ENCODE measurements at regions not wholly inside any gene's neighbourhood (a gene's known extent, or its start where the extent isn't known, plus 50 kb on each side); places are given as distances from the start of the nearest gene placed in this dataset.

DNA sequence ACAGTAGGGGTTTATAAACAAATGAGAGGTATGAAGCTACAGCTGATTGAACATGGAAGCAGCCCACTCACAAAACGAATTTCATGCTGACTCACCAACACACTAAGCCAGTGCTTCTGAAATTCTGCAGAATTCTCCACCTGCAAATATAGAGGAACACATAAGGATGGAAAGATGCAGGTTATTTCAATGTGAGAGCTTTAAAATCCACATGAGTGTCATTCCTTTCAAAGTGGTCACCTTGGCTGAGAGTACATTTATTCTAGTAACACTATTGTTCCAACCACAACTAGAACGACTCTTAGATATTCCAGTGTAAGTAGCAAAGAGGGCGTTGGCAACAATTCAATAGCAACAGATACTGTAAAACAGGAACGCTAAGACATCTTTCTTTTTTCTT is 189.9 kb upstream of the TSC22D2 start:
- H3K9me3 ChIP-seq (ENCODE audit: low read depth, low read length, poor library complexity, severe bottlenecking) = peaks cover 5% of the 10 kb centered on the region
- ChIA-PET POLR2A (ENCODE audit: low non-redundant PET) (no interaction called here), CTCF (no interaction called here)
- H3K27me3 ChIP-seq (replicated peaks; ENCODE audit: insufficient read depth, low read depth, low read length, poor library complexity) = no peaks in the 10 kb centered on the region
- no TSS peak for BruUV-seq (replicated peaks)
- no peak for TF ChIP-seq EZH2 (IDR thresholded peaks at IDR 0.05; ENCODE audit: borderline replicate concordance, low read depth, low read length, poor library complexity, severe bottlenecking)
- TF ChIP-seq, protein P1, sequence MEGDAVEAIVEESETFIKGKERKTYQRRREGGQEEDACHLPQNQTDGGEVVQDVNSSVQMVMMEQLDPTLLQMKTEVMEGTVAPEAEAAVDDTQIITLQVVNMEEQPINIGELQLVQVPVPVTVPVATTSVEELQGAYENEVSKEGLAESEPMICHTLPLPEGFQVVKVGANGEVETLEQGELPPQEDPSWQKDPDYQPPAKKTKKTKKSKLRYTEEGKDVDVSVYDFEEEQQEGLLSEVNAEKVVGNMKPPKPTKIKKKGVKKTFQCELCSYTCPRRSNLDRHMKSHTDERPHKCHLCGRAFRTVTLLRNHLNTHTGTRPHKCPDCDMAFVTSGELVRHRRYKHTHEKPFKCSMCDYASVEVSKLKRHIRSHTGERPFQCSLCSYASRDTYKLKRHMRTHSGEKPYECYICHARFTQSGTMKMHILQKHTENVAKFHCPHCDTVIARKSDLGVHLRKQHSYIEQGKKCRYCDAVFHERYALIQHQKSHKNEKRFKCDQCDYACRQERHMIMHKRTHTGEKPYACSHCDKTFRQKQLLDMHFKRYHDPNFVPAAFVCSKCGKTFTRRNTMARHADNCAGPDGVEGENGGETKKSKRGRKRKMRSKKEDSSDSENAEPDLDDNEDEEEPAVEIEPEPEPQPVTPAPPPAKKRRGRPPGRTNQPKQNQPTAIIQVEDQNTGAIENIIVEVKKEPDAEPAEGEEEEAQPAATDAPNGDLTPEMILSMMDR (conservative IDR thresholded peaks at IDR 0.05; ENCODE audit: low read depth, low read length) = no peak
- intact Hi-C loops (cut with micrococcal nuclease; ENCODE audit: unreplicated experiment) = no loop called here
- H3K27ac ChIP-seq (ENCODE audit: low read depth, low read length, poor library complexity, severe bottlenecking) = no peak overlapping the region
- H3K36me3 ChIP-seq (ENCODE audit: insufficient read depth, low read length, poor library complexity, severe bottlenecking) = no peaks in the 10 kb centered on the region
- H3K4me3 ChIP-seq (ENCODE audit: low read depth, low read length, poor library complexity, severe bottlenecking) = no peak overlapping the region
- DNase-seq (ENCODE audit: low spot score) = no peak
- H3K4me1 ChIP-seq (ENCODE audit: insufficient read depth, low read length, poor library complexity, severe bottlenecking) = peaks cover 30% of the 10 kb centered on the region

DNA sequence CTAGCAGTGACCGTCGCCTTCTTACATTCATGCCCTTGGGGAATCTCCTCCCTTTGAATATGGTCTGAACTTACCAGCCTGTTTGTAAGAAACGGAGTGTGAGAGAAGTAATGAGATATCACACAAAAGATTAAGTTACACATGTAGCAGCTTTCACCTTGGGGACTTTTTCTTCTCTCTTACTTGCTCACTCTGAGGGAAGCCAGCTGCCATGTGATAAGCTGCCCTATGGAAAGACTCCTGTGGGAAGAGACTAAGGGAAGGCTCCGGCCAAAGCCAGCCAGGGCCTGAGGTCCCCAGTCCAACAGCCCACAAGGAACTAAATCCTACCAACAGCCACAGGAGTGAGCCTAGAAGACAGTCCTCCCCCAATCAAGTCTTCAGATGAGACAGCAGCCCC is 190.4 kb upstream of the TSC22D2 start:
- DNase-seq (ENCODE audit: low spot score) = no peak
- CTCF ChIA-PET = no interaction called here
- BruUV-seq (replicated peaks) = no TSS peak
- Histone ChIP-seq H3K4me3 (ENCODE audit: low read depth, low read length, poor library complexity, severe bottlenecking) (no peak overlapping the region), H3K9me3 (ENCODE audit: low read depth, low read length, poor library complexity, severe bottlenecking) (peaks cover 5% of the 10 kb centered on the region), H3K4me1 (ENCODE audit: insufficient read depth, low read length, poor library complexity, severe bottlenecking) (peaks cover 30% of the 10 kb centered on the region), H3K36me3 (ENCODE audit: insufficient read depth, low read length, poor library complexity, severe bottlenecking) (no peaks in the 10 kb centered on the region), H3K27ac (ENCODE audit: low read depth, low read length, poor library complexity, severe bottlenecking) (no peak overlapping the region), H3K27me3 (replicated peaks; ENCODE audit: insufficient read depth, low read depth, low read length, poor library complexity) (no peaks in the 10 kb centered on the region)
- TF ChIP-seq, protein P1 (conservative IDR thresholded peaks at IDR 0.05; ENCODE audit: low read depth, low read length) = no peak
- TF ChIP-seq EZH2 (IDR thresholded peaks at IDR 0.05; ENCODE audit: borderline replicate concordance, low read depth, low read length, poor library complexity, severe bottlenecking) = no peak
- intact Hi-C loops (cut with micrococcal nuclease; ENCODE audit: unreplicated experiment) = no loop called here
- POLR2A ChIA-PET (ENCODE audit: low non-redundant PET) = no interaction called here

DNA sequence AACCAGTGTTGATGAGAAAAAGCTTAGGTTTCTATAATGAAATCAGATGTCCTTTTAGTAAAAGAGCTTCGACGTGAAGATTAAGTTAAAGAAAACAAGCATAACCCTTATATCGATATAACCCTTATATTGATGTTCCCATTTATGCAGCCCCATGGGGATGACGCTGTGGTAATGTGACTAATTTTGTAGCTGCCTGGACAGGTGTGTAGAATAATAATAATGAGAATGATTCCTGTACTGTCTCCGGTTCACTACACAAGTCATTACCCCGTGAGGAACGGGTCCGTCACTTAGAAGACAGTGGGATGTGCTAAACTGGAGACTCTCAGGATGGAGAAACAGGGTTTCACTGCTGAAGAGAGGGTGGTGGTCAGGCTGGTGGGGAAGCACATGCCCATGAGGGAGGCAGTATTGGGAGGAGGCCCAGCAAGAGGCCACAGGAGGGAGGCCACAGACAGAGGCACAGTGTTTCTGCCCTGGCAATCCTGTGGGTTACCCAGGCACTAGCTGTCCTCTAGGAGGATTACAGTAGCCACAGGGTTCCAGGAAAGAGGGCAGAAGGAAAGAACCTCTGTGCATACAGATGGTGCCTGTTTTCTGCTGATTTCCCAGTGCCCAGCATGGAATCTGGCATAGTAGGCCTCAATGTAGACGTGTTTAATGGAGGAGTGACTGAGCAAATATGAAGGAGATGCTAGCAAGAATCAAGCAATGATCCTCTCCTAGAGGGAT is 191.1 kb upstream of the TSC22D2 start:
- CTCF ChIA-PET = interaction anchor here (0.8 to 1.7 kb wide), 4 partner anchors 33 to 337 kb away, joined by 3 to 6 read pairs (median 4); no protein-coding TSS in a partner anchor
- intact Hi-C loops (cut with micrococcal nuclease; ENCODE audit: unreplicated experiment) = no loop called here
- no TSS peak for BruUV-seq (replicated peaks)
- no peak overlapping the region for H3K27ac ChIP-seq (ENCODE audit: low read depth, low read length, poor library complexity, severe bottlenecking)
- H3K4me1 ChIP-seq (ENCODE audit: insufficient read depth, low read length, poor library complexity, severe bottlenecking) = peaks cover 30% of the 10 kb centered on the region
- H3K36me3 ChIP-seq (ENCODE audit: insufficient read depth, low read length, poor library complexity, severe bottlenecking) = no peaks in the 10 kb centered on the region
- no peak for TF ChIP-seq EZH2 (IDR thresholded peaks at IDR 0.05; ENCODE audit: borderline replicate concordance, low read depth, low read length, poor library complexity, severe bottlenecking)
- TF ChIP-seq, protein P1 (conservative IDR thresholded peaks at IDR 0.05; ENCODE audit: low read depth, low read length) = no peak
- no peak overlapping the region for H3K4me3 ChIP-seq (ENCODE audit: low read depth, low read length, poor library complexity, severe bottlenecking)
- H3K27me3 ChIP-seq (replicated peaks; ENCODE audit: insufficient read depth, low read depth, low read length, poor library complexity) = no peaks in the 10 kb centered on the region
- POLR2A ChIA-PET (ENCODE audit: low non-redundant PET) = interaction anchor here (0.5 kb wide), 1 partner anchor 253 kb away, joined by 3 read pairs; no protein-coding TSS in a partner anchor
- no peak for DNase-seq (ENCODE audit: low spot score)
- H3K9me3 ChIP-seq (ENCODE audit: low read depth, low read length, poor library complexity, severe bottlenecking) = peaks cover 5% of the 10 kb centered on the region
